ENCODE measurements at regions not wholly inside any gene's neighbourhood (a gene's known extent, or its start where the extent isn't known, plus 50 kb on each side); places are given as distances from the start of the nearest gene placed in this dataset.

GRCh38 chr10:6640433-6641040 is 60.5 kb upstream of the PRKCQ start:
- H3K36me3 ChIP-seq = no peaks in the 10 kb centered on the region
- no peaks in the 10 kb centered on the region for H3K4me1 ChIP-seq
- no peak for DNase-seq (ENCODE audit: low spot score)
- Mint-ChIP-seq H3K9me3 (peaks cover 5% of the 10 kb centered on the region), H3K36me3 (no peaks in the 10 kb centered on the region), H3K27ac (no peak overlapping the region), H3K4me3 (no peak overlapping the region), H3K27me3 (ENCODE audit: insufficient read depth, low read depth) (peaks cover 16% of the 10 kb centered on the region), H3K4me1 (peaks cover 17% of the 10 kb centered on the region)
- H3K27ac ChIP-seq = no peak overlapping the region
- no peak overlapping the region for H3K4me3 ChIP-seq
- TF ChIP-seq EZH2phosphoT487 (IDR thresholded peaks at IDR 0.05) = no peak
- TF ChIP-seq EZH2 (IDR thresholded peaks at IDR 0.05) = no peak
- no peak for TF ChIP-seq CTCF (IDR thresholded peaks at IDR 0.05)
- H2AFZ ChIP-seq (replicated peaks) = no peak overlapping the region
- no peak overlapping the region for H3K4me2 ChIP-seq
- H3K27me3 ChIP-seq = no peaks in the 10 kb centered on the region
- H3F3A ChIP-seq (ENCODE audit: low read depth) = no peaks in the 10 kb centered on the region
- H3K9me3 ChIP-seq (ENCODE audit: low read depth) = no peaks in the 10 kb centered on the region
- H4K20me1 ChIP-seq (ENCODE audit: low read depth) = no peaks in the 10 kb centered on the region
- H3K9ac ChIP-seq = no peak overlapping the region
- H3K79me2 ChIP-seq (ENCODE audit: low read depth) = no peaks in the 10 kb centered on the region

GRCh38 chr10:6637053-6637452 is 57.0 kb upstream of the PRKCQ start:
- Mint-ChIP-seq H3K27ac (no peak overlapping the region), H3K4me1 (peaks cover 17% of the 10 kb centered on the region), H3K4me3 (no peak overlapping the region), H3K9me3 (peaks cover 10% of the 10 kb centered on the region), H3K27me3 (ENCODE audit: insufficient read depth, low read depth) (peaks cover 16% of the 10 kb centered on the region), H3K36me3 (no peaks in the 10 kb centered on the region)
- TF ChIP-seq CTCF (IDR thresholded peaks at IDR 0.05) (no peak), EZH2 (IDR thresholded peaks at IDR 0.05) (no peak)
- no peaks in the 10 kb centered on the region for H3K36me3 ChIP-seq
- H3K79me2 ChIP-seq (ENCODE audit: low read depth) = no peaks in the 10 kb centered on the region
- no peaks in the 10 kb centered on the region for H3K4me1 ChIP-seq
- no peak for DNase-seq (ENCODE audit: low spot score)
- no peaks in the 10 kb centered on the region for H3F3A ChIP-seq (ENCODE audit: low read depth)
- no peaks in the 10 kb centered on the region for H3K27me3 ChIP-seq
- H3K9ac ChIP-seq = no peak overlapping the region
- H3K9me3 ChIP-seq (ENCODE audit: low read depth) = no peaks in the 10 kb centered on the region
- no peak overlapping the region for H2AFZ ChIP-seq (replicated peaks)
- H4K20me1 ChIP-seq (ENCODE audit: low read depth) = no peaks in the 10 kb centered on the region
- H3K4me2 ChIP-seq = no peak overlapping the region
- no peak overlapping the region for H3K27ac ChIP-seq
- no peak overlapping the region for H3K4me3 ChIP-seq

GRCh38 chr10:6635784-6636183 is 55.7 kb upstream of the PRKCQ start:
- no peak for DNase-seq (ENCODE audit: low spot score)
- Histone ChIP-seq H3K27me3 (no peaks in the 10 kb centered on the region), H3K9me3 (ENCODE audit: low read depth) (no peaks in the 10 kb centered on the region), H3K4me3 (no peak overlapping the region), H3K4me1 (no peaks in the 10 kb centered on the region), H3K4me2 (no peak overlapping the region), H3K79me2 (ENCODE audit: low read depth) (no peaks in the 10 kb centered on the region), H3F3A (ENCODE audit: low read depth) (no peaks in the 10 kb centered on the region), H2AFZ (replicated peaks) (no peak overlapping the region), H3K27ac (no peak overlapping the region), H4K20me1 (ENCODE audit: low read depth) (no peaks in the 10 kb centered on the region), H3K36me3 (no peaks in the 10 kb centered on the region), H3K9ac (no peak overlapping the region)
- TF ChIP-seq EZH2 (IDR thresholded peaks at IDR 0.05) (no peak), CTCF (IDR thresholded peaks at IDR 0.05) (no peak), EZH2phosphoT487 (IDR thresholded peaks at IDR 0.05) (no peak)
- H3K9me3 Mint-ChIP-seq = peaks cover 10% of the 10 kb centered on the region
- peaks cover 17% of the 10 kb centered on the region for H3K4me1 Mint-ChIP-seq
- peaks cover 19% of the 10 kb centered on the region for H3K27me3 Mint-ChIP-seq (ENCODE audit: insufficient read depth, low read depth)
- no peaks in the 10 kb centered on the region for H3K36me3 Mint-ChIP-seq
- H3K4me3 Mint-ChIP-seq = no peak overlapping the region
- H3K27ac Mint-ChIP-seq = no peak overlapping the region

Measured in neural progenitor cell (in vitro differentiated cells).